CD4-positive, alpha-beta T cell treated with Interferon alpha-2 for 1 hour (primary cell): ENCODE measurements at regions not wholly inside any gene's neighbourhood (a gene's known extent, or its start where the extent isn't known, plus 50 kb on each side); places are given as distances from the start of the nearest gene placed in this dataset.

Experiments used
- DNase-seq, 2 donors: peaks; one replicate each; pipeline ENCODE4 v3.0.0-alpha.2; 2020 to 2022

GRCh38 chr4:125975861-125976397 is 661.2 kb downstream of the FAT4 start:
- no peak for DNase-seq

- no peak for DNase-seq
Observed at GRCh38 chr4:125979950-125980349, 665.2 kb downstream of the FAT4 start.

DNA sequence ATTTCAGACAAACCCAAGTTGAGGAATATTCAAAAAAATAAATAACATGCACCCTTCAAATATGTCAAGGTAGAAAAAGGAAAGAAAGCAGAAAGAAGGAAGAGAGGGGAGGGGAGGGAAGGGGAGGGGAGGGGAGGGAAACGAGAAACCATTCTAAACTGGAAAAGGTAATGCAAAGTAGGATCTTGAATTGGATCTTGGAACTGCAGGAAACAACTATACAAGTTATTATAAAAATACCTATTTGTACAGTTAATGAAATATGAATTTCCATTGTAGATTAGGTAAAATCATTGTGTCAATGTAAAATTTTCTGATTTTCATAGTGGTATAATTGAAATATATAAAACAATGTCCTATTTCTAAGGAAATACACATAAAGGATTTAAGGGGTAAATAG is 668.4 kb downstream of the FAT4 start:
- DNase-seq = no peak

GRCh38 chr4:125985856-125986255 is 671.1 kb downstream of the FAT4 start:
- DNase-seq = no peak

DNA sequence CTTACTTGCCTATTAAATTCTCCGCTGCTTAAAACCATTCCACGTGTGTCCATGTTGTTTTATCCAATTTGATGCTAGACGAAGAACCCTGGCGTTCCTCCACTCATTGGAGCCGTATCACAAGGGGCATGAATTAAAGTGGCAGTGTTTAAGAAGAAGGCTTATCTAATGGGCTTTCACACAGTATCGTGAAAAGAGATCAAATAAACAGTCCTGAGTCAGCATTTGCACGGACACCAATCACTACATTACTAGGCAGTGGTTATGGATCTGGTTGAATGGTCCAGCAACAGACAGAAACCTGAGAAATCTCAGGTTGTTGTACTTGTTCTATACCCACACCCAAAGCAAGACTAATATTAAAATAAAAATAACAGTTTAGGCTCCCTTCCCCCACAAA is 671.6 kb downstream of the FAT4 start:
- no peak for DNase-seq

GRCh38 chr4:125988464-125988863 is 673.7 kb downstream of the FAT4 start:
- no peak for DNase-seq

GRCh38 chr4:125991398-125991797 is 676.6 kb downstream of the FAT4 start:
- DNase-seq = no peak

GRCh38 chr4:125992891-125993290 is 678.1 kb downstream of the FAT4 start:
- no peak for DNase-seq

- DNase-seq = no peak
Observed at GRCh38 chr4:125994024-125994423, 679.3 kb downstream of the FAT4 start.

DNA sequence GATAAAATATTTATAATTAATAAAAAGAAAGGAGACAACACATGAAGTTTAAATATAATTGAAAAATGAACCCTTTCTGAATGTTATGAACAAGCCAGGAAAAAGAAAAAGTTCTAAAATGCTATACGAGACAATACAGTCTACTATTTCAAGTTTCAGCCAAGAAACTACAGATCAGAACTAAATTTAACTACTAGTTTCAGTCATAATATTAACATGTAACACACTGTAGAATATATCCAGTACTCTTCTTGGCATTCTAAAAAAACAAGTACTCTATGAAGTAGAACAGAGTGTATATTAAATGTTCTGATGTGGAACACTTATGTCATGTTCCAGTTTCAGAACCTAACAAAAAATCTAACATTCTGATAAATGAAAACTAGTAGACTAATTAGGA is 679.7 kb downstream of the FAT4 start:
- DNase-seq = no peak

- no peak for DNase-seq
Observed at GRCh38 chr4:126004941-126005340, 690.2 kb downstream of the FAT4 start.

DNA sequence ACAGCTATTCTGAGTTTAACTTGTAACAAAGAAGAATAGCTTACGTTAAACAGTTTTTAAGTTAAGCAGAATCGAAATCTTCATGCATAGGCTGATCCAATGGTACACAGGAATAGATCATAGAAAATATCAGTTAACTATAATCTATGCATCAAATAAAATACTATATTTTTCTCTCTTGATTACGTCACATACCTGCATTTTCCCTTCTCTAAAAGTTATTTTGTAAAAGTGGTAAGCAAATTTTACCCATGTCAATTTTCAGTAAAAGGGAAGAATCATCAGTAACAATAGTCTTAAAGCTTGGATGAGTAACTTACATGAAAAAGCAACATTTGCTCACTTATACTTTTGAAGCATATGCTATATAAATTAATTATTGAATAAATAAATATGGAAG is 692.4 kb downstream of the FAT4 start:
- no peak for DNase-seq

DNA sequence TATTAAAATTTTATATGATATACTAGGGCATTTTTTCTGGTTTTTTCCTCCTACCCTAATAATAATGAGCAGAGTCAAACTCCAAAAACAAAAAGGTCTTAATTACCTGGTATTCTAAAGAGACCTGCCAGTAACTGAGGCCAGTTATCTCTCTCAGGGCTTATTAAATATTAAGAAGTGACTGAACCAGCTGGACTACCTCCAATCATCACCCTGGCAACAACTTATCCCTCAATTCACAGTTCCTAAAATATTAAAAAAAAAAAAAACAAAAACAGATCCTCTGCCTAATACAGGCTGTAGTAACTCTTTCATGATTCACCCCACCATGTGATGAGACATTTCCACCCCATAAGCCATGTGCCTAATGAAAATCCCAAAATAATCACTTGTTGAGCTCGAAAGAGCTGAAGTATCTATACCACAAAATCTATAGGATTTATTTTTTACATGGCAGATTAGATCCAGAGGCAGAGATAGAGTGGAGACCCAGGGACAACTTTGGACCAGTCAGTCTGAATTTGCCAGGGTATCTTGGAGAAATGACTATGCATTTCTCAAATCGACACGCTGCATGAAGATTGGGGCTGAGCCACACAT is 698.0 kb downstream of the FAT4 start:
- DNase-seq = no peak

DNA sequence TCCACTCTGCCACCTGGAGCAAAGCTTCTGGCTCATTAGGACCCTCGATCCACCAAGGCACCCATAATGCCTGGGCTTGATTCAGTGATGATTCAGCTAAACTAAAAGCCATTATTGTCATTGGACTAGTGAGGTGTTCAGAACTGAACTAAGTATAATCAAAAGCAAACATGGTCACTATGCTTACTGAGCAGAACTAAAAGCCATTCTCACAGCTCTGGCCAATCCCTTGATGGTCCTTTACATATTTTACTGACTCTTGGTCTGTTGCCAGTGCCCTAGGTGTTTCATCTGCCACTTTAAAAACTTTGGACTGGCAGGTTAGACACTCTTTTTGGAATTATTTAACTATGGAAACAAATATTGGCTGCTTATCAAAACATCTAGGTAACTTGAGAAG is 703.5 kb downstream of the FAT4 start:
- DNase-seq = no peak

DNA sequence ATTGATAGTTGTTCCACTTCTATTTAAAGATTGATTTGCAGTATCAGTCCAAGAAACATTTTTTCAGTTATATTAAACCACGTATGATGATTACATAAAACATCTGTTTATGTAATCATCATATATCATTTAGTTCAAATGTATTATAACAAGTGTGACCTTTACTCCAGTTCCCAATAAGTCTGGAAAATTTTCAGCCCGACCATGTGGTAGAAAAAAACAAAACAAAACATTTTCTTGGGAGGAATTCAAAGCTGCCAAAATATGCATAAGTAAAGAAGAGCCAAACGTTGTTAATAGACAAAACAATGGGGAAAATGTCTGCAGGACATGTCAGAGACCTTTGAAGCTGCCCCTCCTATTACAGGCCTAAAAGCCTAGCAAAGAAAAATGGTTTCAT is 709.1 kb downstream of the FAT4 start:
- DNase-seq = no peak

- no peak for DNase-seq
Observed at GRCh38 chr4:126027601-126028000, 712.8 kb downstream of the FAT4 start.

DNA sequence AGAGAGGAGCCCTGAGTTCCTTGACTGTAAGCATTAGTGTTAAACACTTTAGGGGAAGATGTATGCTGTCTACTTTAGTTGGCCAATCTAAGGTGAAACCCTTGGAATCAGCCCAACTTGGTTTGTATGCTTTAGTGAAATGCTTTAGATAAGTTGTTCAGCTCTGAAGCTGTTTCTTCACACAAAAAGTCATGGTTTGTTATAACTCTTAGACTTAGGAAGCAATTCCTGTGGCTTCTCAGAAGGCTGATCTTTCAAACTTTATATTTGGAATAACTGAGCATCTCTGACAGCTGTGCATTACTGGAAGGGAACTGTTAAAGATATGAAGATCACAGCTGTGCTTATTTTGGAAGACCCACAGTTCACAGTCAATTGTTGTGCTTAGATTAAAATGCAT is 714.1 kb downstream of the FAT4 start:
- DNase-seq = no peak

DNA sequence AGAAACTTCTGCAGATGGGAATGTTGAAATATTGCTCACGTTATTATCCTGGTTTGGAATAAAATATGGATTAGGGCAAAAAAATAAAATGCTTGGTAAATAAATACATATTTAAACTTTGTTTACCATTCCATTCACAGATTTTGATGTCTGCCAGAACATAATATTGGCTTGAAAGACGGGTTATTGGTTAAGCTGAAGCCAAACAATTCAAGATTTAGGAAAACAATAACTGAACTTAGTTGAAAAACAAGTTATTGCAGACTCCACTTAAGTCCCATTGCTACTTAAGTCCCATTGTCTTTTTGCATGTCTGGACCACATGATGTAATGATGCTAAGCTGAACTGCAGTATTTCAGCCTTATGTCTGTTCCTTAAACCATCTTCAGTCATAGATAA is 722.5 kb downstream of the FAT4 start:
- DNase-seq = no peak

DNA sequence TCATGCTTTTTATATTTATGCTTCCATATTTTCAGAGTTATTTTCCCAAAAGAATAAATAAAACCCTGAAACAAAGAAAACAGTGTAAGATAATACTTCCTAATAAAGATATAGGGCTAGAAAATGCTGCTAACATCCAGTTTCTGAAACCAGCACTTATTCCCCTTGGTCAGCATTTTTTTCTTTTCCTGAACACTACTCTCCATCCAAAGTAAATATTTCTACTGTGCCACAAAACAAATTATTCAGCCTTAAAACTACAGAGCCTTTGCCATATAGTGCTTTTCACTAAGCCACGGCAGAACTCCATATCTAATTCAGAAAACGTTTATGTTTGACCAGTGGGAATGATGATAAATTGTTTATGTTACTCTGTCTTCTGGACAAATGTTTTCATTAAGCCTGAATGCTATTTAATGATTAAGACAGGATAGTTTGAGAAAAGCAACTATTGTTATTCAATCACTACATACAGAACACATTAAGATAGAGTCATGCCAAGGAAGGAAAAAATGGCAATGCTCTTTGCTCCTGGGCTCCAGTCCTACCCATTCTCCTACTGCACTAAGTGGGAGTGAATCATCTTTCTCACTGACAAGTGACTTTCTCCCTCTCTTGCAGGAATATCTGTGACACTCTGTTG is 723.9 kb downstream of the FAT4 start:
- no peak for DNase-seq

- DNase-seq = no peak
Observed at GRCh38 chr4:126046081-126046614, 731.4 kb downstream of the FAT4 start.

- DNase-seq = no peak
Observed at GRCh38 chr4:126047114-126047513, 732.4 kb downstream of the FAT4 start.

- DNase-seq = no peak
Observed at GRCh38 chr4:126051689-126052424, 737.1 kb downstream of the FAT4 start.

GRCh38 chr4:126056116-126056650 is 741.4 kb downstream of the FAT4 start:
- DNase-seq = no peak

GRCh38 chr4:126057371-126057770 is 742.6 kb downstream of the FAT4 start:
- no peak for DNase-seq
